T47D (cell line): ENCODE measurements at regions not wholly inside any gene's neighbourhood (a gene's known extent, or its start where the extent isn't known, plus 50 kb on each side); places are given as distances from the start of the nearest gene placed in this dataset.

Source experiments
- DNase-seq, 2 experiments: peaks; one replicate each; pipeline versions ENCODE4 v3.0.0 to v3.0.0-alpha.2; 2011 to 2012; ENCODE audit warnings: low read depth in 1 of 2, low spot score in 1 of 2
- JUND ChIP-seq: IDR thresholded peaks from 2 replicates; pipeline ENCODE4 v1.6.1; 2012; ENCODE audit warnings: low read depth
- in situ Hi-C: cut with HindIII; loops from 2 replicates; pipeline ENCODE4 v1.10.0; 2016; ENCODE audit warnings: low sequenced_read_pairs, low pct_unique_long_range_greater_than_20kb

DNA sequence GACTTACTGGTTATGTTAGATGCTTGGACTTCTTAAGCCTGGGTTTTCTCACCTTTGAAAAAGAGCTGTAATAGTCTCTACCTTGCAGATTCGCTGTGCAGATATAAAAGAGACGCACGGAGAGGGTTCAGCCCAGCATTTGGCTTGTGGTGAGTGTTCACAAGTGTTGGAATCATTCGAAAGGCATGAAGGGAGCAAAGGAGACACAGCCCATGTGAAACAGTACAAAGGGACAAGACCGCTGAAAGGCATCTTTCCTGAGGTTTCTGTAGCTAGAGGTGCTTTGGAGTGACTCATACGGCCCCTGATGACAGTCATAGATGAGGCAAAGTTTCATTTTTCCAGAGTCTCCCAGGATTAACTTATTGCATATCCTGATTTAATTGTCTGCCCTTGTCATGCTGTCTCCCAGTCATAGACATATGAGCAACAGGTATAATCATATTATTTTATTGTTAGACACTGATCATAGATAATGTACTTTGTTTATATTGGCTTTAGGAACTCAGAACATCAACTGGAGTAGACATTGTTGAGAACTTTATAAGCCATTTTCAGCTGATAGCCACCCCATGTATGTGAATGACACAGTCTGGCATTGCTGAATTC, 171.1 kb downstream of the ADRA2A start:
- in situ Hi-C loops: no loop called here
- TF ChIP-seq JUND: no peak
- DNase-seq: no peak

DNA sequence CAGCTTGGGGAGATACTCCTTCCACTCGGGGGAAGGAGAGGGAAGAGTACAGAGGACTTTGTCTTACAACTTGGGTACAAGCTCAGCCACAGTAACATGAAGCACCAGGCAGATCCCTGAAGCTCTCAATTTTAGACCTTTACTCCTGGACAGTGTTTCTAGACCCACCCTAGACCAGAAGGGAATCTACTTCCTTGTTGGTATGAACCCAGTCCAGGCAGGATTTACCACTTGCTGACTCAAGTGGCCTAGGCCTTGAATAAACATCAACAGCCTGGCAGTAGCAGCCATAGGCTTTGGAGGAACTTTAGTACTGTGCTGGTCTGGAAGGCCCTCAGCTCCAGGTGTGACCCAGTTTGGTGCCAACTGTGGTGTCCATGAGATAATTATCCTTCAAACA, 173.1 kb downstream of the ADRA2A start:
- in situ Hi-C loops: no loop called here
- no peak for DNase-seq
- no peak for TF ChIP-seq JUND

DNA sequence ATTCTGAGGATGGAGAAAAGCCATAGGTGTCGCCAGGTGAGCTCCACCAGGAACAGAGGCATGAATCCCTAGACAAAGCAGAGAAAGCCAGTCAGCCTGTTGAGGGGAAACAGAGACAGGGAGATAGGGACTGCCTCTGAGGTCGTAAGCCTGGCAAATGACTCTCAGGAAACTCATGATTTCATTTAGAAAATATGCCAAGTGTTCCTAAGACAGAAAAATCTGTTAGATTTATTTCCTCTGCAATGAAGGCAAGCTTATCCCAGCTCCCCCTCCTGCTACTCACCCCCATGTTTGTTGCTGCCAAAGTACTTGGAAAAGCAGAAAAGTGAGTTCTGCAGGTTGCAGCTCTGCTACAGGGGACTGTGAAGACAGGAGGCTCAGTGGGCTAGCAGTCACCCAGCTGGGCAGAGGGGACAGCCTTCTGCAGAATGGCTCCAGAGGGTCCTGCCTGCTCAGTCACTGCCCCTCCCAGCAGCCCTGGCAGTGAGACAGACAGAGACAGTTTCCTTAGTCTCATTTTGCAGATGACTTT, 184.3 kb downstream of the ADRA2A start:
- in situ Hi-C loops: no loop called here
- no peak for DNase-seq
- no peak for TF ChIP-seq JUND

DNA sequence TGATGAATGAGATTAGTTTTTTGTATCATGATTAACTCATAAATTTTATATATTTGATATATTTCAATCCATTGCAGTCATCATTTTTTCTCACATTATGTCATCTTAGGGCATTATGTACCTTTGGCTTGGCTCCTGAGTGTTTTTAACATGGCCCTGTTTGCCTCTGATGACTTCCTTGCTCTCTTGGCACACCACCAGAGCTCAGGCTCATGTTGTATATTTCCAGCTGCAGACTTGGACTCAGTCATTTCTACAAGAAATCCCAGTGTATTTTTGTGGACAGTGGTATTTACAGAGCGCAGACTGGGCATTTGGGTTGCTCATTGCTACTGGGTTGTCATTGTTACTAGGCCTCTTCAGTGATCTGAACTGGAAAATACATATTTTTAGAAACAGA, 188.5 kb downstream of the ADRA2A start:
- DNase-seq: no peak
- in situ Hi-C loops: no loop called here

DNA sequence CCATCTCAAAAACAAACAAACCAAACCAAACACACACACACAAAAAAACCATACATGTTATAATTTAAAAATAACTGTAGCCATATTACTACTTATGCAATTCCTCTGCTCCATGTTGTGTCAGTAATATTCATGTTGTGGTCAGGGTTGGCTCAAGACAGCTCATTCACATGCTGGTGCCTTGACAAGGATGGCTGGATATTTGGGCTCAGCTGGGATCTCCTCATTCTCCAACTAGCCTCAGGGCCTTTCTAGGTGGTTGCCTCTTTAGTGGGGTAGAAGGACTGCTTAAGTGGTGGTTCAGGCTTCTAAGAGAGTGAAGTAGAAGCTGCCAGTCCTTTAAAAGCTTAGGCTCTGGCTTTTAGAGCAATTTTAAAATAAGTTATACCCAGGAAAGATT, 189.3 kb downstream of the ADRA2A start:
- in situ Hi-C loops: no loop called here
- no peak for DNase-seq
- no peak for TF ChIP-seq JUND

More for the DNA sequence above, 188.5 kb downstream of the ADRA2A start:
- TF ChIP-seq JUND: no peak

DNA sequence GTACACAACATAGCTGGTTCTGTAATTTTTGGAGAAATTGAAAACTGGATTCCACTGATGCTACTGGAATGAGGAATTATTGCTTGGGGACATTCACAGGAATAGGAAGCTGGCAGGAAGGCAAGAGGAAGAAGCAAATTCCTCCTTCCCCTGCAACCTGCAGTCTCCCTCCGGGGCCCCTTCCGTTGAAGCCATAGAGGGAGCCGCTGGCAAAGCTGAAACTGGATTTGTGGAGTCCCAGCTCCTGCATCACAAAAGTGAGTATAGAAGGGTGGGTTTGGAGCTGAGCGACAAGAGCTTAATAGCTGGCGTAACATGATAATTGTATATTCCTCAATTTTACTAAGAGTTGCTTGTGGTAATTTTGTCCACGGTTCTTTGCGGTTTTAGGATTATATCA, 190.8 kb downstream of the ADRA2A start:
- DNase-seq: no peak
- in situ Hi-C loops: no loop called here
- no peak for TF ChIP-seq JUND

DNA sequence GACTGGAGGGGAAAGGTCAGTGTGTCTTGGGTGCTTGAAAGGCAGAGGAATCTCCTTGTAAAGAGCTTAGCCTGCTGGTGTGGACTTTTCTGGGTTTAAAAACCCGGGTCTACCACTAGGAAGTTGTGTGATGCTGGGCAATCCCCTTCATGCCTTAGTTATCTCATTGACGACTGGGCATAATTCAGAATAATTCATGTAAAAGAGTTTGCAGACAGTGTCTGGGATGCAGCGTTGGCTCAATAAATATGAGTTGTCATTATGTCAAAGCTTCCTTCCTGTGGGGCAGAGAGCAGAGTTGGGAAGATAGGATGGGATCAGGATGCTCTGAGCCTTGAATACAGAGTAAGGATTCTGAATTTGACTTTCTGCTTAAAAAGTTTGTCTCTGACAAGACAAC, 196.4 kb downstream of the ADRA2A start:
- in situ Hi-C loops: no loop called here
- DNase-seq: no peak
- TF ChIP-seq JUND: no peak

DNA sequence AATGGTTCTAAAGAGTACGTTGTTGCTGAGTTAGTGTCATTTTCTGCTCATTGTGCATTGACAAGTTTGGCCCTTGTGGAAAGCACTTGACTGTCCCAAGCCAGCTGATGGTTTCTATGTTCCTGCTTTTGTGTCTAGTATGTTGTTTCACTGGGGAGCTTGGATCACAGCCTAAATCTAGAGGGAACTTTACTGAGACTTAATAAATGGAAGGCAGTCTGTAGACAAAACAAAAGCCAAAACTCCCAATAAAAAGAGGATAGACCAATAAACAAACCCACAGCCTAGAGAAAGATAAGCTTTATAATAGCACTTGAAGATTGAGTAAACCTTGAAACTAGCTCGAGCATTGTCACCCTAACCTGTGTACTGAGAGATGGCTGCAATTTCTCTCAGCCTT, 196.8 kb downstream of the ADRA2A start:
- TF ChIP-seq JUND: no peak
- in situ Hi-C loops: no loop called here
- no peak for DNase-seq

DNA sequence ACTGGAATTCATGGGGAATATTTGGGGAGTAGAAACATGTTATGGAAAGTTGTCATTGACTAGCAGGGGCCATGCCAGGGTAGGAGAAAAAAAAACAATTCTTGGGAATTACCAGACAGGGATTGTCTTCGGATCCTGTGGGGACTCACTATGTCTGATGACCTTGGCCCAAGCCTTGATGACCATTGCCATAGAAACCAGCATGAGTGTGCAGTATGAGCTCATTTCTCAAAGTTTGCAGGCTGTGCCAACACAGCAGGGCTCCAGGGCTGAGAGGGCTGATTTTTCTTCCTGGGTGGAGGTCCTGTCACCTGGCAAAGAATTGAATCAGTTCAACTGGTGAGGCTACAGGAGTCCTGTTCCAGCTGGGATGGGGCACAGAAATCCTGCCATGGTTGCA, 198.3 kb downstream of the ADRA2A start:
- TF ChIP-seq JUND: no peak
- no peak for DNase-seq
- in situ Hi-C loops: no loop called here

DNA sequence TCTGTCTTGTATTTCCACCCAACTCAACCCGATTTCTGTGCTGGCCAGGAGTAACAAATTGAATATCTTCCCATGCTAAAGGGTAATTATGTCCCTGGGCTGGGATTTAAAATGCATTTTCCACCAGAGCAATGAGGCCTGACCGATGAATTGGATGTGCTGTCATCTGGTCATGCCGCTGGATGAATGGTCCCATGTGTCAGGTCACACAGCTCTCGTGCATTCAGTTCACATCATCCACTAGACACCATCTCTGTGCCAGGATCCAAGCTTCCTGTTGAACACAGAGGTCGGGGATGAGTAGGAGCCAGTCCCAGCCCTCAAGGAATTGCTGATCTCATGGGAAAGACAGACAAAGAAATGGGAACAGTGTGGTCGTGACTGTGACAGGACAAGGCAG, 200.8 kb downstream of the ADRA2A start:
- no peak for DNase-seq
- in situ Hi-C loops: no loop called here
- TF ChIP-seq JUND: no peak

DNA sequence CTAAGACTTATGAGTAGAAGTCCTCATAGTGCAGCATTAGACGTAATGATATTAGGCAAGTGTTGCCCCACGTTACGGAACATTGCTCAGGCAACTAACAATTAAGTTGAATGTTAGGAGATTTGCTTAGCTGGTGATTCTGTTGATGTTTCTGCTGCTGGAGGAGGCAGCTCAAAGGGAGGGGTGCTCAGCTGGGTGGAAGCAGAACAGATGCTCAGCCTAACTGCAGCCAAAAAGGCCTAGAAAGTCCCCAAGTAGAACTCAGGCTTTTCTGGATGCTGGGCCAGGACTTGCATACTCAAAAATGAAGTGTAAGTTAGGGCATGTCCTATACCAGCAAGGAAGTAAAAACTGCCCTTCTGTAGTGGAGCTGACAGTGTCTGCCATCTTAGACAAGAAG, 201.4 kb downstream of the ADRA2A start:
- no peak for DNase-seq
- no peak for TF ChIP-seq JUND
- in situ Hi-C loops: no loop called here

DNA sequence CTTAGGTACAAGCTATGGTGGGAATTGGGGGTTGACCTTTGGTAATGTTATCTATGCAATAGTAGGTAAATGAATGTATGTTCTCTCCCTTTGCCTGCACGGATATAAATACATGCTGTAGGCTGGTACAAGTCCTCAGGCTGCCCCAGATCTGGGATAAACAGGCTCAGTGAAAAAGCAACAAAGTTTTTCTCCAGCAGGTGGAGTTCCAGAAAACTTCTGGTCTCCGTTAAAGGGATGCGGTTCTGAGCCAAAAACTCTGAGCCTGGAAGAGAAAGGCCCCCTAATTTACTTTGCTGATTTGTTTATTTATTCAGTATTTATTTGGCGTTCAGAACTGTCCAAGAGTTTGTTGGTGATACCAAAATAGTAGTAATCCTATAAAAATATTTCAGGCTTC, 204.7 kb downstream of the ADRA2A start:
- in situ Hi-C loops: no loop called here
- TF ChIP-seq JUND: no peak
- DNase-seq: peak; percentile 3 to 53

DNA sequence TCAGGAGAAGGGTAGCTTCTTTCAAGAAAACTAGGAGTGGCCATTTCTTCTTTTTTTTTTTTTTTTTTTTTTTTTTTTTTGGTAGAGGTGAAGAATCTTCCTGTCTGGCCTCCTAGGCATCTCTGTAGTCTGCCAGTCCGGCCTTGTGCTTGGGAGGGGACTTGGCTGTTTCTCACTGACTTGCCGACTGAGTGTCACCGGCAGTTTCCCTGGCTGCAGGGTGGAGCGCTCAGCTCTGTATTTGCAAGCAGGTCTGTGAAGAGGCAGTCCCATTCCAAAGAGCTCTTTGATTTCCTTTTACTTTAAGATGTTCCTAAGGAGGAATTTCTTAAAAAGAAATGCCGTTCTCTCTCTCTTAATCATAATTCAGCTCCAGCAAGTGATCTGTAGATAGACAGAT, 212.6 kb downstream of the ADRA2A start:
- no peak for DNase-seq
- in situ Hi-C loops: no loop called here
- no peak for TF ChIP-seq JUND

DNA sequence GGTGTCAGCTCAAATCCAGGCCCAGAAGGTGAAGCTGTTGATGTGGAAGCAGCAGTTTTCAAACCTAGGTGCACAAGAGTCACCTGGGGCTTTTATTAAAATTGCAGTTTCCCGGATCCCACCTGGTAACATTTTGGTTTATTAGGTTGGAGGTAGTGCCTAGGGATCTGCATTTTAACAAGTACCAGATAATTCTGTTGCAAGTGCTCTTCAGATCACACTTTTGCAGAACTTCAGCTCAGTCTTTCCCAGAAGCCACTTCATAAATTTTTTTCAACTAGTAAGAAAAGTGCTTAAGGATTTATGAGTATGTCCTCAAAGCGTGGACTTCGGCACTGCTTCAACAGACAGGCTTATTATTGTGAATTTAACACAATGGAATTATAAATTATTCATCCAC, 213.8 kb downstream of the ADRA2A start:
- in situ Hi-C loops: no loop called here
- no peak for DNase-seq
- TF ChIP-seq JUND: no peak
